HPDE6-E6E7 (cell line): ENCODE measurements at regions not wholly inside any gene's neighbourhood (a gene's known extent, or its start where the extent isn't known, plus 50 kb on each side); places are given as distances from the start of the nearest gene placed in this dataset.
A peak's percentile ranks its signal among the peaks of the same experiment; 100 is the strongest.
"Not testable (repeated sequence)": the region's sequence is repeated elsewhere in the genome, so short reads cannot be mapped to it uniquely, and the experiment has no call there.

Experiments
- DNase-seq: peaks from one replicate; pipeline ENCODE4 v3.0.0; 2011; ENCODE audit warnings: missing footprints; ENCODE audit errors: extremely low spot score

DNA sequence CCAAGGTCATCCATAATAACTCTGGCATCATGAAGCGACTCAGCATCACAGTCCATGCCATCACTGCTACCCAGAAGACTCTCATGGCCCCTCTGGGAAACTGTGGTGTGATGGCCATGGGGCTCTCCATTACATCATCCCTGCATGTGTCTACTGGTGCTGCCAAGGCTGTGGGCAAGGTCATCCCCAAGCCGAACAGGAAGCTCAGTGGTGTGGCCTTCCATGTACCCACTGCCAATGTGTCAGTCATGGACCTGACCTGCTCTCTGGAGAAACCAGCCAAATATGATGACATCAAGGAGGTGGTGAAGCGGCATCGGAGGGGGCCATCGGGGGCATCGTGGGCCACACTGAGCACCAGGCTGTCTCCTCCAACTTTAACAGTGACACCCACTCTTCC is 65.1 kb upstream of the ARHGAP29 start:
- no peak for DNase-seq

DNA sequence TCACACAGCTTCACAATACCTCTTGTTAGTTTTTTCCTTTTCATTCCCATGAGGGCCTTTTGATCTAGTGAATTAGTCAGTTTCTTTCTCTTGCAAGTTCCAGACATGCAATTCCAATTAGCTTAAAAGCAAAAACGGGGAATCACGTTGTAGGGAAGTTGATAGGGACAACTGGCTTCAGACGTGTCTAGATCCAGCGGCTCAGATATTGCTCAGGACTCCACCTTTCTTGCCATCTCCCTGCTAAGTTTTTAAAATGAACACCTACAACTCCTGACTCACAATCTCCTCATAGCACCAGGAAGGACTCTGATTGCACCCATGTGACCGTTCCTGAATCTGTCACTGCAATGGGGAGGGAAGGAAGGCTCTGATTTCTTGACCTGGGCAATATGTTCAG is 63.8 kb upstream of the ARHGAP29 start:
- peak; percentile 36 for DNase-seq

DNA sequence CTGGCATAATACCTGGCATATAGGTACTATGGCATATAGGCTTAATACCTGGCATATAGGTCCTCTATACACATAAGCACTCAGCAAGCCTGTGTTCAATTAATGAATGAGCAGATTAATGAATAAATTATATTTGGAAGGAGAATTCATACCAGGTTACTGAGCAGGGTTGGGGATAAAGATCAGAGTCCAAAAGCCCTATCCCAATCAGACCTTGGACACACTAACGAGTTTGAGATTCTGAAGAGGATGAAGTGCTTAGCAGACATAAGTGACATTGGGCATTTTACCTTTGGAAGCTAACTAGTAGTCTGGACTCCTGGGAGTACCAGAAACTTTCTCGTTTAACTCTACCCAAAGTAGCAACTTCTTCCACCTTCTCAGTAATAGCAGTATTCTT is 63.3 kb upstream of the ARHGAP29 start:
- no peak for DNase-seq

DNA sequence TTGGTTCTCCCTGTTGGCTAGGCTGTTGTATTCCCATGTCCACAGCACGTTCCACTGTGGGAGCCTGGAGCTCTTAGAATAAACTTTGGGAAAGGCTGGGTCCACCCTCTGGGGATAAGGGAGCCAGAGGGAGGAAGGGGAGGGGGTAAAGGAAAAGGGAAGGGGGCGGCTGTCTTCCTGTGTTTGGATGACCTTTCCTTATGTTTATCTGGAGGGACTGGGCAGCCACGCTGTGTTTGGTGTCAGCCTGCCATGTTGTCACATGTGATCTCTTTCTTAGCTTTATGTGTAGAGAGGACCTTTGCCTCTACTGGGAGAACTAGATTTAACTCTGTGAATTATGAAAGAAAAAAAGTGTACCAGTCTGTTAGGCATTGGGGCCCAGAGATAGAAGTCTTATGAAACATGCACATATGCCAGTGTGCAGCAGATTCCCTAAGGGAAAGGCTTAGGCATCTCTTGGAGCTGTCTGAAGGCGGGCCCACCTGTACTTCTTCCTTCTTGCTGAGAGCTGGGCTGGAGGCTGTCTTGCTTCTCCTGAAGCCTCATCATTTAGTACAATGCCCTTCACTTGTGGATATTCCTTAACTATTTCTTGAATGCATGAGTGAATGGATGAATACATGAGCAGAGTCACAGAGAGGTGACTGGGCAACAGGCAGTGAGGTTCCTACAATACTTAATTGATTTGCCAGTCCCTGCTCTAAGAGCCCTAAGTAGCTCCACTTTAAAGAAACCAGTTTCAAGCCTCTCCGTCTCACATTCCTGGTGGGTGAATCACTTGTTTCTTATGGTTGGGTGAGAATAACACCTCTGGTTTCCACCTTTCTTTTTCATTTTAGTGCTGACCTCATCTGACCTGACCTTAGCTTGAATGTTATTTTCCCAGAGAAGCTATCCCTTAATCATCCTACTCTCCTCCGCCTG is 62.5 kb upstream of the ARHGAP29 start:
- peak; percentile 50 for DNase-seq

DNA sequence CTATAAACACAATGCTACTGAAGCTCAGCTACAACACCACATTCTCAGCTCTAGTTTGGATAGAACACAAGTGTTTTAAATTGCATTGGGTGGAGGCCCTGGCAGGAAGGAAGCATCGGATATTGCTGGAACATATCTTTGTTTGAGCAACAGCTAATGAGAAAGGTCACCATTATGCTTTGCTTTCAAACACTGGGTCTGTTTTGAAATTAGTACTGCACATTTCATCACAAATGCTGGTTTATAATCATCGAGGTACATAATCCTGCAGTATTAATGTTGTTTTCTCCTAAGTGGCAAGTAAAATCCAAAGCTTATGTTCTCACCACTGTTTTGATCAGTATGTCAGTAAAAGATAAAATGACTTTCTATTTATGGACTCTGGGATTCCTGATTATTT is 61.5 kb upstream of the ARHGAP29 start:
- DNase-seq, result no peak

DNA sequence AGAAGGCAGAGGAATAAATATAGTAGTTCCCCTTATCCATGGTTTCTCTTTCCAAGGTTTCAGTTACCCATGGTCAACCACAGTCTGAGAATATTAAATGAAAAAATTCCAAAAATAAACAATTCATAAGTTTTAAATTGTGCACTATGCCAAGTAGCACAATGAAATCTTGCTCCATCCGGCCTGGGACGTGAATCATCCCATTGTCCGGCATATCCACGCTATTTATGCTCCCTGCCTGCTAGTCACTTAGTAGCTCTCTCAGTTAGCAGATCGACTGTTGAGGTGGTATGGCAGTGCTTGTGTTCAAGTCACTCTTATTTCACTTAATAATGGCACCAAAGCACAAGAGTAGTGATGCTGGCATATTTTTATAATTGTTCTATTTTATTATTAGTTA is 58.6 kb upstream of the ARHGAP29 start:
- peak; percentile 26 for DNase-seq

DNA sequence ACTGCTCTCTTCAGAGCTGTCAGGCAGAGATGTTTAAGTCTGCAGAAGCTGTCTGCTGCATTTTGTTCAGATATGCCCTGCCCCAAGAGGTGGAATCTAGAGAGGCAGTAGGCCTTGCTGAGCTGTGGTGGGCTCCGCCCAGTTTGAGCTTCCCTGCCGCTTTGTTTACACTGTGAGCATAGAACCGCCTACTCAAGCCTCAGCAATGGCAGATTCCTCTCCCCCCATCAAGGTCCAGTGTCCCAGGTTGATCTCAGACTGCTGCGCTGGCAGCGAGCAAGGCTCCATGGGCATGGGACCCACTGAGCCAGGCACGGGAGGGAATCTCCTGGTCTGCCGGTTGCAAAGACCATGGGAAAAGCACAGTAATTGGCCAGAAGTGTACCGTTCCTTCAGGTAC is 55.6 kb upstream of the ARHGAP29 start:
- not testable (repeated sequence) for DNase-seq

DNA sequence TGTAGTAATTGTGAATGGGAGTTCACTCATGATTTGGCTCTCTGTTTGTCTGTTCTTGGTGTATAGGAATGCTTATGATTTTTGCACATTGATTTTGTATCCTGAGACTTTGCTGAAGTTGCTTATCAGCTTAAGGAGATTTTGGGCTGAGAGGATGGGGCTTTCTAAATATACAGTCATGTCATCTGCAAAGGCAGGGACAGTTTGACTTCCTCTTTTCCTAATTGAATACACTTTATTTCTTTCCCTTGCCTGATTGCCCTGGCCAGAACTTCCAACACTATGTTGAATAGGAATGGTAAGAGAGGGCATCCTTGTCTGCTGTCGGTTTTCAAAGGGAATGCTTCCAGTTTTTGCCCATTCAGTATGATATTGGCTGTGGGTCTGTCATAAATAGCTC is 51.9 kb upstream of the ARHGAP29 start:
- DNase-seq, result not testable (repeated sequence)
